Aorta (tissue), 5 donors: ENCODE measurements at regions not wholly inside any gene's neighbourhood (a gene's known extent, or its start where the extent isn't known, plus 50 kb on each side); places are given as distances from the start of the nearest gene placed in this dataset.

ENCODE experiments used
- ATAC-seq: fragments of 200-7000 bp; cut with Tn5 transposase; one replicate; pipeline ENCODE4 v1.9.1; 2022; ENCODE audit warnings: moderate library complexity; ENCODE audit not compliant: low FRiP score
- DNase-seq, 2 donors: peaks; one replicate each; pipeline ENCODE4 v3.0.0-alpha.2; 2020
- H3K27ac ChIP-seq, 2 donors: one replicate each; pipeline ENCODE4 v1.5.1; 2013; ENCODE audit warnings: low read length in 2 of 2, mild to moderate bottlenecking in 2 of 2, moderate library complexity in 2 of 2, control low read depth in 1 of 2, inconsistent platforms in 1 of 2, low read depth in 1 of 2
- H3K27me3 ChIP-seq, 2 donors: one replicate each; pipeline ENCODE4 v1.6.1; 2013; ENCODE audit warnings: control low read depth in 1 of 2, low read length in 1 of 2, mild to moderate bottlenecking in 1 of 2, moderate library complexity in 1 of 2; ENCODE audit not compliant: insufficient read depth in 2 of 2, control insufficient read depth in 1 of 2
- H3K36me3 ChIP-seq, 2 donors: one replicate each; pipeline ENCODE4 v1.6.1; 2013; ENCODE audit warnings: control low read depth in 1 of 2, low read length in 1 of 2, mild to moderate bottlenecking in 1 of 2; ENCODE audit not compliant: insufficient read depth in 2 of 2, control insufficient read depth in 1 of 2
- H3K4me1 ChIP-seq, 2 donors: one replicate each; pipeline ENCODE4 v1.6.1; 2013; ENCODE audit warnings: low read length in 2 of 2, control low read depth in 1 of 2, mild to moderate bottlenecking in 1 of 2, moderate library complexity in 1 of 2; ENCODE audit not compliant: insufficient read depth in 2 of 2, control insufficient read depth in 1 of 2
- H3K4me3 ChIP-seq, 2 donors: one replicate each; pipeline ENCODE4 v1.5.1; 2013; ENCODE audit warnings: low read length in 2 of 2, control low read depth in 1 of 2, mild to moderate bottlenecking in 1 of 2
- H3K9me3 ChIP-seq: one replicate; pipeline ENCODE4 v1.6.1; 2013; ENCODE audit warnings: mild to moderate bottlenecking, low read length; ENCODE audit not compliant: control insufficient read depth
- WGBS, 2 donors: extraction: QIAGEN DNeasy Blood & Tissue Kit; methylation state at CpG; one replicate each; pipeline ENCODE4 v1.1.7; 2013; 5-methylcytosine and 5-hydroxymethylcytosine counted together
- intact Hi-C, 2 donors: fragments of 100-400 bp; cut with DNase I; formaldehyde crosslinking; loops; one replicate each; pipeline versions ENCODE4 v1.14.2 to v1.15.0; 2022
- donor health status: healthy with polysubstance abuse.
- donor health status: Bipolar disorder and iron deficiency.
- donor health status: DM: no; HTN: no; CAD: no.
- donor health status: DM: no; HTN: no; CAD: no.
- donor health status: DM: yes; HTN: yes; CAD: no.

DNA sequence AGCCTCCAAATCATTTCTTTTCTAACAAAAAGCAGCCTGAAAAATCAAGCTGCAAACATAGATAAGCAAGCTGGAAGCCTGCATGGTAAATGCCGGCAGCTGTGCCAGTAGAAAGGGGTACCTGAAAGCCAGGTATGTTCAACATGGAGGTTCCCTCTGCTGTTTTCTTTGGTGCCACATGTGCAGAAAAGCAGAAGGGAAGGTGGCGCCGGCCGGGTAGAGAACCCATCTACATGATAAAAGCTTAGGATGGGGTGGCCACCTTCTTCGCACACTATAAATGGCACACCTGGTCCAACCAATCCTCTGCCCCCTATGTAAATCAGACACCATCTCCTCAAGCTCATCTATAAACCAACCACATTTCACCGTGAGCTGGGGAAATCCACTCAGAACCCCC, 268.9 kb upstream of the IRX2 start:
- 91 to 93% methylated on average over 6 of the region's 6 CpGs for WGBS, 2 donors
- intact Hi-C loops, result no loop called here
- no peaks in the 10 kb centered on the region for H3K9me3 ChIP-seq
- H3K4me3 ChIP-seq, result no peak overlapping the region
- ATAC-seq (no peak), DNase-seq (no peak)
- no peak overlapping the region for H3K27ac ChIP-seq
- no peaks in the 10 kb centered on the region for H3K4me1 ChIP-seq
- no peaks in the 10 kb centered on the region for H3K36me3 ChIP-seq
- H3K27me3 ChIP-seq, result no peaks in the 10 kb centered on the region

DNA sequence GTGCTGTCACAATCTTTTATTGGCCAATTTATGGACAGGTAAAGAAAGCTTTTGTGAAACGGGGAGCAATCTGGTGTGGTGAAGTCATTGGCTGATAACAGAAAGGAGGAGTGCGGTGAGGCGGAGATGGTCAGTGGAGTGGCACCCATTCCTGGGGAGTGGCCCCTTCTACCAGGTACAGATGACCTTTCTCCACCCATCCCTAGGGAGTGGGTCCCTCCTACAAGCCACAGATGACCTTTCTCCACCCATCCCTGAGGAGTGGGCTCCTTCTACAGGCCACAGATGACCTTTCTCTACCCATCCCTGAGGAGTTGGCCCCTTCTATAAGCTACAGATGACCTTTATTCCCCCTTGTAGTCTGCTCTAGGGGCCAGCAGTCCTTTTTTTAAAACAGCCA, 267.6 kb upstream of the IRX2 start:
- WGBS, 2 donors, result 61 to 88% methylated on average over 3 of the region's 3 CpGs
- intact Hi-C loops, result no loop called here

DNA sequence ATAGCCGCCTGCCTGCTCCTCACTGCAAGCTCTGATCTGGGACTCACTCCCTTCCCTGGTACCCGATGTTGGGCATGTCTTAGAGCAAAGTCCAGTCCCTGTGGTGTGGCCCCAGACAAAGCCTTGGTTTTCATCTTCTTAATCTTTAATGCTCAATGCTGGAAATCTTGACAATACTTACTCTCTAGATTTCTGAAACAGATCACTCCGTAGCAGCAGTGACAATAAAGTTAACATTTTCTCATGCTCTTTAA, 260.2 kb upstream of the IRX2 start:
- Histone ChIP-seq H3K4me1 (no peaks in the 10 kb centered on the region), H3K27me3 (no peaks in the 10 kb centered on the region), H3K4me3 (no peak overlapping the region), H3K9me3 (peaks cover 4% of the 10 kb centered on the region), H3K27ac (no peak overlapping the region), H3K36me3 (no peaks in the 10 kb centered on the region)
- DNase-seq (no peak), ATAC-seq (no peak)
- intact Hi-C loops, result no loop called here
- WGBS, 2 donors, result 78 to 86% methylated on average over 3 of the region's 3 CpGs

More for the DNA sequence above, 267.6 kb upstream of the IRX2 start:
- Histone ChIP-seq H3K27me3 (no peaks in the 10 kb centered on the region), H3K9me3 (peaks cover 2% of the 10 kb centered on the region), H3K36me3 (no peaks in the 10 kb centered on the region), H3K27ac (no peak overlapping the region), H3K4me1 (no peaks in the 10 kb centered on the region), H3K4me3 (no peak overlapping the region)
- DNase-seq (no peak), ATAC-seq (no peak)

DNA sequence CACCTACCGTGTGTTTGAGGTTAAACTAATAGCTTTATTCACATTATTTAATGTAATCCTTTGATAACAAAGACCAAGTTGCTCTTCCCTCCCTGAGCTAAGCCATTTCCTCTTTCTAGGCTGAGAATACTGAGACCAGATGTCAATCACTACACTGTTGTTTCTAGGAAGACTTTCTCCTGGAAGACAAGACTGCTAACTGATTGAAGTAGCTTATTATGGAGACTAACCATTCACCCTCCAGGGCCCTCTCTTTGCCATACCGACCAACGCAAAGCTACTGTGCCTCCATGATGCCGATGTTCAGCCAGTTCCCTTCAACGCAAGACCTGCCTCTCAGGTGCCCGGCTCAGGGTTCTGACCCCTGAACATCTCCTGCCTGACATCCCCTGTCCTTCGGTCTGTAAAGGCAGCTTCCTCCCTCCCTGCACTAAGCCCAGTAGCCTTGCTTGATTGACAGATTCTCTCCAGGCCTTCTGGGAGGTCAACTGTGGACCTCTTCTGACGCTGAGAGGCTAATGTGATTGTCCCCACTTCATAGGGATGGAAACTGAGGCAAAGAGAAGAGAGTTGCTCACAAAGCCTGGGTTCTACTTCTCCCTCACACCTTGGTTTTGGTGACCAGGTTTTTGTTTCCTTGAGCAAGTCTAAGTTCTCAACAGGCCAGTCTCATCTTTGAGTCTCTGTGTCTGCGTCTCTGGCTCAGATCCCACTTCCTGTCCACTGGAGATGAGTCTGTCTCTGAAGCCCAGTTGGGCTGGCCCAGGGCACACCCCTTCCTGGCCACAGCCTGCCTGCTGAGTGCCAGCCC, 259.7 kb upstream of the IRX2 start:
- WGBS, 2 donors, result 87 to 90% methylated on average over 9 of the region's 9 CpGs

DNA sequence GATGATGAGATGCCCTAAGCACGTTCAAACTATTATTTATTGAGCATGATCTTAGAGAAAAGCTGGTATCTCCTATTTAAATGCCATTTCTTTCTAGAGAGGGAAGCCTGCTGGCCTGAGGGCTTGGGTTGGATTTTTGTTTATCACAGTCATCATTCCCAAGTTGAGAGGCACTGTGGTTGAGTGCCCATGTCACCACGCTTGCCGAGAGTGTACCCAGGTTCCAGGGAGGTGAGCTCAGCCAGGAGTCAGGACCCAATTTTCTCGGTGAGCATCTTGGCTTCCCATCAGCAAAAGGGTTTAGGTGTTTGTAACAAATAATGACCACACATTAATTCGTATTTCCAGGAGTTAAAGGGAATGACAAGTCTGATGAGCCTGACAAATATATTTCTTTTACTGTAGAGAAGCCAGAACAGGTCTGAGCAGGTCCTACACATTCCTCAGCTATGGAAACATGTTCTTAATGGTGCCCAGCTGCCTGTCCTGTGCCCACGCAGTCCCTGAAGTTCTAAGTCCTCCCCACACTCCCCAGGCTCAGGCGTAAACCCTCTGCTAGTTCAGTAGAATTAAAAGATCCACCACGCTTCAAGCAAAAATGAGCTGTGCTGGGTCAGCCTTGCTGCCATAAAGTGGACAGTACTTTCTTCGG, 258.9 kb upstream of the IRX2 start:
- Histone ChIP-seq H3K9me3 (peaks cover 4% of the 10 kb centered on the region), H3K4me3 (no peak overlapping the region), H3K4me1 (no peaks in the 10 kb centered on the region), H3K27ac (no peak overlapping the region), H3K36me3 (no peaks in the 10 kb centered on the region), H3K27me3 (no peaks in the 10 kb centered on the region)
- DNase-seq (no peak), ATAC-seq (no peak)
- intact Hi-C loops, result no loop called here
- WGBS, 2 donors, result 70 to 73% methylated on average over 9 of the region's 9 CpGs

More for the DNA sequence above, 259.7 kb upstream of the IRX2 start:
- no peak overlapping the region for H3K4me3 ChIP-seq
- no peaks in the 10 kb centered on the region for H3K36me3 ChIP-seq
- H3K27me3 ChIP-seq, result no peaks in the 10 kb centered on the region
- ATAC-seq, result no peak
- H3K9me3 ChIP-seq, result peaks cover 4% of the 10 kb centered on the region
- intact Hi-C loops, result no loop called here
- H3K27ac ChIP-seq, result no peak overlapping the region
- DNase-seq, result no peak
- H3K4me1 ChIP-seq, result no peaks in the 10 kb centered on the region

DNA sequence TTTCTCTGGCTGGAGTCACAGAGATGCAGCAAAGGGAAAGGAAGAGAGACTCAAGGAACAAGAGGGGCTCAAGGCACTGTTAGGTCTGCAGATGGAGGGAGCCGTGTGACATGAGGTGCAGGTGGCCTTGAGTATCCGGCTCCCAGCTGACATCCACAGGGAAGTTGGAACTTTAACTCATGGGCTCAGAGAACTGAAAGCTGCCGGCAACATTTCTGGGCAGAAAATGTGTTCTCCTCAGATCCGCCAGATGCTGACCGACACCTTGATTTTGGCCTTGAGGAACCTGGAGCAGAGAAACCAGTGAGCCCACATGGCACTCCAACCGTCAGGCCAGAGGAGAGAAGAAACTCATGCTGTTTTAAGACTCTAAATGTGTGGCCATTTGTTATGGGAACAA, 258.1 kb upstream of the IRX2 start:
- DNase-seq (no peak), ATAC-seq (no peak)
- no peak overlapping the region for H3K4me3 ChIP-seq
- no peaks in the 10 kb centered on the region for H3K4me1 ChIP-seq
- H3K27me3 ChIP-seq, result no peaks in the 10 kb centered on the region
- H3K9me3 ChIP-seq, result peaks cover 4% of the 10 kb centered on the region
- H3K27ac ChIP-seq, result no peak overlapping the region
- 77% methylated on average over 6 of the region's 6 CpGs for WGBS, 2 donors
- intact Hi-C loops, result no loop called here
- H3K36me3 ChIP-seq, result no peaks in the 10 kb centered on the region

DNA sequence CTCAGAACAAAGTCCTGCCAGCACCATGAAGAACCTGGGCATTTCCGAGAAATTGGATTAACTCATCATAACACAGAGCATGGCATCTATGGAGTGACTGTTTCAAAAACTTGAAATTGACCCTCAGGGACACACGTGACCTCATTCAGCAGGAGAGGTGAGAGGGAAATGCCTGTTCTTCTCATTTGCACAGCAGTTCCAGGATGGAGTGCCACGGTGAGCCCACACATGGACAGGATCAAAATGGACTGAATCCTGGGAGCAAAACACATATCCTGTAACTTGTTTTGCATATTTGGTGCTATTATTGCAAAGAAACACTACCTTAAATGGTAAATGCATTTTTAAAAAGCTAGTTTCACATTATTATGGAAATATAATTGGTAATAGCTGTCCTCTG, 256.1 kb upstream of the IRX2 start:
- intact Hi-C loops, result no loop called here
- Histone ChIP-seq H3K4me3 (no peak overlapping the region), H3K4me1 (no peaks in the 10 kb centered on the region), H3K9me3 (peaks cover 2% of the 10 kb centered on the region), H3K36me3 (no peaks in the 10 kb centered on the region), H3K27me3 (no peaks in the 10 kb centered on the region), H3K27ac (no peak overlapping the region)
- DNase-seq, result no peak
- no peak for ATAC-seq
- 42 to 44% methylated on average over 3 of the region's 3 CpGs for WGBS, 2 donors

DNA sequence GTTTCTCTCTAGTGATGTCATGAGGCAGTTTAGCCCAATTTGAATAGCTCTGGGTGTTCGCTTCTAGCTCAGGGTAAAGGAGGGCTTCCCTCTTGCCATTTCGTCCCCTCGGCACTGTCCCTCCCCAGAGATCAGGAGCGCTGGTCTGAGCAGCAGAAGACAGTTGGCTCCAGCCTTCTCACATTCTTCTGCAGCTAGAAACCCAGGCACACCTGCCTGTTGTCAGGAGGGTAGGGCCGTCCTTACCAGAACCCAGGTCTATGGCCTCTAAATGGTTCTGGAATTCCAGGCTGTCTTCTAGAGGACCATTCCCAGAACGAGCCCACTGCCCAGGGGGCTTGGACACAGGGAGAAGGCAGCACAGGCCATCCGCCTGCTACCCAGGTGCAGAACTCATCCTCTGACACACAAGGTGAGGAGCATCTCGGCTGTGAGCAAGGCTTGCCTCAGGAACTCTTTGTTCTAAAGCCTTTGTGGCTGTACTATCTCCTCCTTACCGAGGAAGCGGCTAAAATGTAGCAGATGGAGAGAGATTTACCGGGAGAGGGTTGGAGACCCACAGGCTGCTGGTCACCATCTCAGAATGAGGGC, 255.6 kb upstream of the IRX2 start:
- Histone ChIP-seq H3K27ac (no peak overlapping the region), H3K9me3 (no peaks in the 10 kb centered on the region), H3K27me3 (no peaks in the 10 kb centered on the region), H3K36me3 (no peaks in the 10 kb centered on the region), H3K4me1 (no peaks in the 10 kb centered on the region), H3K4me3 (no peak overlapping the region)
- 82 to 84% methylated on average over 11 of the region's 11 CpGs for whole genome bisulfite sequencing, 2 donors
- DNase-seq (no peak), ATAC-seq (no peak)
- intact Hi-C loops, result no loop called here

DNA sequence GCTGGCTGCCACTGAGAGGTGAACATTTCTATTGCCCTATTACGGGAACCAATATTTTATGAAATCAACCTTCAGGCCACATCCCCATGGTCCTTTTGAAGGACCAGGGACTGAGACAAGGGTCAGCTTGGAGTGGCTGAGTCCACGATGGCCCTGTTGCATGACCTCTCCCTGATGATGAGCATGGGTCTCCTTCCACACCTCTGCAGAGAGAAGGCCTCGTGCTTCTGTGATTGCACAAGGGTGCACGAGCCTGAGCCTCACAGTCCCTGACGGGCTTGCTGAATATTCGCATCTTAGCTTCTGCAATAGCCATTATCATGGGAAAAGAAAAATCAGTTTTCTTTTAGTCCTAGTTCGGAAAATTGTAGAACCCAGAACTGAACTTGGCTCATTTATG, 255.0 kb upstream of the IRX2 start:
- Histone ChIP-seq H3K27ac (no peak overlapping the region), H3K9me3 (no peaks in the 10 kb centered on the region), H3K4me3 (no peak overlapping the region), H3K4me1 (no peaks in the 10 kb centered on the region), H3K36me3 (no peaks in the 10 kb centered on the region), H3K27me3 (no peaks in the 10 kb centered on the region)
- DNase-seq (no peak), ATAC-seq (no peak)
- WGBS, 2 donors, result 81 to 86% methylated on average over 7 of the region's 7 CpGs
- intact Hi-C loops, result no loop called here
